Spleen (tissue), 7 donors: ENCODE measurements at regions not wholly inside any gene's neighbourhood (a gene's known extent, or its start where the extent isn't known, plus 50 kb on each side); places are given as distances from the start of the nearest gene placed in this dataset.

Source experiments
- CTCF ChIP-seq, 11 experiments: fragments of 200-600 bp in 7 of 11; fragments of 450-650 bp in 4 of 11; sonication (generic) in 4 of 11; IDR thresholded peaks in 8 of 11; conservative IDR thresholded peaks in 3 of 11; 1 replicate in 7 of 11; 2 replicates in 4 of 11; pipeline versions ENCODE4 v1.4.0 to v1.8.0; 2016 to 2021; ENCODE audit warnings: antibody characterized with exemption in 11 of 11, inconsistent platforms in 4 of 11, mild to moderate bottlenecking in 1 of 11
- POLR2A ChIP-seq, 3 donors: fragments of 450-650 bp; IDR thresholded peaks; one replicate each; pipeline ENCODE4 v1.5.1; 2017; ENCODE audit warnings: antibody characterized with exemption in 3 of 3, mild to moderate bottlenecking in 1 of 3
- POLR2AphosphoS5 ChIP-seq, 3 donors: sonication (generic); formaldehyde crosslinking; IDR thresholded peaks; one replicate each; pipeline ENCODE4 v1.5.1; 2017; ENCODE audit warnings: antibody characterized with exemption in 3 of 3
- donor health status: DM: no; HTN: no; CAD: no; lungs with moderate emphysema.
- donor health status: DM: no; HTN: no; CAD: no.
- donor health status: DM: no; HTN: no; CAD: no.

- no peak for TF ChIP-seq POLR2A (IDR thresholded peaks at IDR 0.05)
- no peak for TF ChIP-seq POLR2AphosphoS5 (IDR thresholded peaks at IDR 0.05)
- no peak for TF ChIP-seq CTCF (IDR thresholded peaks at IDR 0.05 in 8 of 11, conservative IDR thresholded peaks at IDR 0.05 in 3 of 11)
These were observed 131.3 kb upstream of the CBLN2 start for GRCh38 chr18:72675394-72675793.
